Activated T-cell treated with anti-CD3 and anti-CD28 coated beads, Interleukin-2, amount 50 U/mL, for 4 hours (primary cell): ENCODE measurements at regions not wholly inside any gene's neighbourhood (a gene's known extent, or its start where the extent isn't known, plus 50 kb on each side); places are given as distances from the start of the nearest gene placed in this dataset.
"Not testable (repeated sequence)": the region's sequence is repeated elsewhere in the genome, so short reads cannot be mapped to it uniquely, and the experiment has no call there.

Source experiments
- ATAC-seq, 2 donors: fragments of 200-7000 bp; cut with Tn5 transposase; one replicate each; pipeline ENCODE4 v1.10.0; 2021
- DNase-seq: peaks from one replicate; pipeline ENCODE4 v3.0.0-alpha.2; 2020
- H3K27me3 Mint-ChIP-seq: one replicate; pipeline ENCODE4 v1.8.0; 2021; ENCODE audit warnings: low read depth, mixed read lengths
- H3K36me3 Mint-ChIP-seq: one replicate; pipeline ENCODE4 v1.8.0; 2022; ENCODE audit warnings: mixed read lengths; ENCODE audit not compliant: insufficient read depth
- H3K4me1 Mint-ChIP-seq: one replicate; pipeline ENCODE4 v1.8.0; 2021; ENCODE audit warnings: low read depth, mixed read lengths
- H3K4me3 Mint-ChIP-seq: one replicate; pipeline ENCODE4 v1.8.0; 2021; ENCODE audit warnings: mild to moderate bottlenecking, moderate library complexity, mixed read lengths
- H3K9me3 Mint-ChIP-seq: one replicate; pipeline ENCODE4 v1.8.0; 2021; ENCODE audit warnings: mixed read lengths

DNA sequence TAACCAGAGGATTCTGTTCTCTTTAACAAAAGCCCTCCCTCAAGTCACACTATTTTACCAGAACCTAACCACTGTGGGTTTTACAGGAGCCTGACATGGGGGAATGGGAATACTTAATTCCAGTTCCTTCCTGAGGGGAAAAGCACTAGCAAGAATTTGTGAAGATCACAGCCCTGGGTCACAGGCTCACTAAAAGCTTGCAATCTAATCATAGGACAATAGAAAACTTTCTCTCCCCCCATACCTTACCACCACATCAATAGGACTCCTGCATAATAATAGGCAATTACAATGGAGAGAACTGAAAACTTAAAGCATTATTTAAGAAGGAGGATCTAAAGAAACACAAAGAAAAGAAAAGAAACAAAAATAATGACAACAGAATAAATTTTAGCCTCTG is 225.8 kb upstream of the ZNF804A start:
- Mint-ChIP-seq H3K27me3 (no peaks in the 10 kb centered on the region), H3K4me3 (no peak overlapping the region), H3K9me3 (peaks cover 15% of the 10 kb centered on the region), H3K4me1 (no peaks in the 10 kb centered on the region), H3K36me3 (no peaks in the 10 kb centered on the region)
- DNase-seq = no peak
- no peak for ATAC-seq

- peaks cover 8% of the 10 kb centered on the region for H3K9me3 Mint-ChIP-seq
- no peaks in the 10 kb centered on the region for H3K36me3 Mint-ChIP-seq
- H3K27me3 Mint-ChIP-seq = no peaks in the 10 kb centered on the region
- H3K4me1 Mint-ChIP-seq = no peaks in the 10 kb centered on the region
- ATAC-seq (no peak), DNase-seq (no peak)
- H3K4me3 Mint-ChIP-seq = no peak overlapping the region
Observed at GRCh38 chr2:184394642-184395041, 203.7 kb upstream of the ZNF804A start.

DNA sequence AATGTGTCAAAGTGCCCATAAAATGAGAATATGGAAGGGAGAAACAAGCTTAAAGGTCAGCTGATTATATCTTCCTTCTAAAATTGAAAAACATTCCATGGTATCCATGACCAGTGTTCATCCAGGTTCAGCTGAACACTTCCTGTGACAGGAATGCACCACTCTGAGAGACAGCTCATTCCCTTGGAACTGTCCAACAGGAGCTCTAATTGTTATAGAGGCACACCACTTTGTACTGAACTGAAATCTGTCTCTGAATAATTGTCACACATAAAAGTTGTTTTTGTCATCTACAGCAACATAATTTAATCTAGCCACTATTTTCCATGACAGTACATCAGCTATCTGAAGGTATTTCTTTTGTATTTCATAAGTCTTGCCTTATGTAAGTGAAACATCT is 195.9 kb upstream of the ZNF804A start:
- no peak overlapping the region for H3K4me3 Mint-ChIP-seq
- H3K27me3 Mint-ChIP-seq = no peaks in the 10 kb centered on the region
- DNase-seq = no peak
- no peaks in the 10 kb centered on the region for H3K4me1 Mint-ChIP-seq
- ATAC-seq = no peak
- no peaks in the 10 kb centered on the region for H3K36me3 Mint-ChIP-seq
- H3K9me3 Mint-ChIP-seq = peaks cover 6% of the 10 kb centered on the region

DNA sequence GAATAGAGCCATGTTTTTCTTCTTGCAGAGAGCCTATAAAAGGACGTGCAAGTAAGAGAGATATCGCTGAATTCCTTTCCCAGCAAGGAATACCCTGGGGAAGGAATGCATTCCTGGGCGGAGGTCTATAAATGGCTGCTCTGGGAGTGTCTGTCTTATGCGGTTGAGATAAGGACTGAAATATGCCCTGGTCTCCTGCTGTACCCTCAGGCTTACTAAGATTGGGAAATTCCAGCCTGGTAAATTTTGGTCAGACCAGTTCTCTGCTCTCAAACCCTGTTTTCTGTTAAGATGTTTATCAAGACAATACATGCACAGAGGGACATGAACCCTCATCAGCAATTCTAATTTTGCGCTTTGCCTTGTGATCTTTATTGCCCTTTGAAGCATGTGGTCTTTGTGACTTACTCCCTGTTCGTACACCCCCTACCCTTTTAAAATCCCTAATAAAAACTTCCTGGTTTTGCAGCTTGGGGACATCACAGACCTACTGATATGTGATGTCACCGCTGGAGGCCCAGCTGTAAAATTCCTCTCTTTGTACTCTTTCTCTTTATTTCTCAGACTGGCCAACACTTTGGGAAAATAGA is 191.2 kb upstream of the ZNF804A start:
- ATAC-seq, H3K4me1 Mint-ChIP-seq, H3K4me3 Mint-ChIP-seq, DNase-seq, H3K36me3 Mint-ChIP-seq, H3K27me3 Mint-ChIP-seq: not testable (repeated sequence)
- peaks cover 11% of the 10 kb centered on the region for H3K9me3 Mint-ChIP-seq

DNA sequence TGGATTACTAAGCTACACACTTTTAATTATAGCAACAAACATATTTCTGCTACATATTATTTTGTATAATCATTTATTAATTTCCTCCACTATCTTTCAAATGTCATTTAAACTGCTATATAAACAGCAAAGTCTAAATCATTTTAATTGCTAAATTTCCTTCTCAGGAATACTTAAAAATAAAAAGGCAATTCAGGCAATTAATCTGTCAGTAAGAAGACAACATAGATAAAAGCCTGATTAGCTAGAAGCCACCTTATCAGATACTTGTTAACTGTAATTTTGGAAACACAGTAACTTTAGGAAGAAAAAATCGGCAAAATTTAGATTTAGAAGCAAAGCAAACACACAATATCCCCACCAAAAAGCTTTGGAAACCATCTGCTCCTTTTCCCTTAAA is 188.2 kb upstream of the ZNF804A start:
- peaks cover 11% of the 10 kb centered on the region for H3K9me3 Mint-ChIP-seq
- H3K27me3 Mint-ChIP-seq = no peaks in the 10 kb centered on the region

DNA sequence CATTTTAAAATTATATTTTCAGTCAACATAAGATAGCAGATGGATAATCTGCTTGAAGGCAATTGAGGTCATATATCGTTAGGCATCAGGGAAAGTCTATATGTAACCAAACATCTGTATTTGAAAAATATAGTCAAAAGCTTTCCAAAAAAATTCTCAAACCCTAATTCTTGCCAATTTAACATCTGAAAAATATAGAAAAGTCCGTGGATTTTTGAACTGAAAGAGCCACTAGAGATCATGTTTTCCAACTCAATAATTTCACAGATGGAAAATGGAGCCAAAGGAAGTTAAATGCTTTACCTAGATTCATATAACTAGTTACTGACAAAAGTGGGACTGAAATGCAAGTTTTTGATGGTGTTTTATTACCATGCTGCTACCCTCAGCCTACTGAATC is 185.1 kb upstream of the ZNF804A start:
- DNase-seq (no peak), ATAC-seq (no peak)
- Mint-ChIP-seq H3K9me3 (peaks cover 5% of the 10 kb centered on the region), H3K27me3 (no peaks in the 10 kb centered on the region), H3K4me1 (no peaks in the 10 kb centered on the region), H3K36me3 (no peaks in the 10 kb centered on the region), H3K4me3 (no peak overlapping the region)

More for the DNA sequence above, 188.2 kb upstream of the ZNF804A start:
- Mint-ChIP-seq H3K36me3 (no peaks in the 10 kb centered on the region), H3K4me1 (no peaks in the 10 kb centered on the region), H3K4me3 (no peak overlapping the region)
- ATAC-seq (no peak), DNase-seq (no peak)

GRCh38 chr2:184413671-184414229 is 184.6 kb upstream of the ZNF804A start:
- H3K4me1 Mint-ChIP-seq = no peaks in the 10 kb centered on the region
- H3K4me3 Mint-ChIP-seq = no peak overlapping the region
- H3K27me3 Mint-ChIP-seq = no peaks in the 10 kb centered on the region

DNA sequence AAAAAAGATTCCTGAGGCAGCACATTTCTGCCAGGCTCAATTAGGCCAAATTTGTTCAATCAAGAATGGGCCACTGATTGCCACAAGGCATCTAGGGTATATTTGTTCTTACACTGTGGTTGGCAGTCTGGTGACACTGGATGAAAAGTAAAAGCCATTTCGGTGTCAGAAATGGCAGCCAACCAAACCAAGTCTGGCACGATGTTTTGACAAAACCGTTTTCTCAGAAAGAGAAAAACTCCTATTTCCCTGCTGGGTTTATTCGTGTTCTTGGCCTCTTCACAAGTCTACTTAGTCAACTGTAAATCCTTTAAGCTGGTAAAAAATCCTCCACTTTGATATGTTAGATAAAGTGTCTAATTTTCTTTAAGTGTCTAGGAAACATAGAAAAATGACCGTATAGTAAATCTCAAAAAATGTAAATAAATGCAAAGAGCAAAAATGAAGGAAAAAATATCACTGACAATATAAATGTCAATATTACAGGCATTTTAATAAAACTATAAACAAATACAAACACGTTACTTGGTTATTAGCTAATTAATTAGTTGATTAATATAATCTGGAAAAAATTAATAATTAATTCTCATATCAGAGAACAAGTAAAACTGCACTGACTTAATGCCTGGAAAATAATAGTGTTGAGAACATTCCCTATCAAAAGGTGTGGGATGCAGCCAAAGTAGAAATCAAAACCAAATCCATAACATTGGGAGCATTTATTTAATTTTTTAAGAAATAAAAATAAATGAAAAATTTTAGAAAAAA is 182.0 kb upstream of the ZNF804A start:
- H3K4me3 Mint-ChIP-seq = no peak overlapping the region
- DNase-seq (no peak), ATAC-seq (no peak)
- H3K4me1 Mint-ChIP-seq = no peaks in the 10 kb centered on the region
- no peaks in the 10 kb centered on the region for H3K27me3 Mint-ChIP-seq
- peaks cover 10% of the 10 kb centered on the region for H3K9me3 Mint-ChIP-seq
- no peaks in the 10 kb centered on the region for H3K36me3 Mint-ChIP-seq

More at GRCh38 chr2:184413671-184414229, 184.6 kb upstream of the ZNF804A start:
- DNase-seq = no peak
- ATAC-seq = no peak
- H3K9me3 Mint-ChIP-seq = peaks cover 4% of the 10 kb centered on the region
- no peaks in the 10 kb centered on the region for H3K36me3 Mint-ChIP-seq

GRCh38 chr2:184419744-184420143 is 178.6 kb upstream of the ZNF804A start:
- Mint-ChIP-seq H3K4me3 (no peak overlapping the region), H3K36me3 (no peaks in the 10 kb centered on the region), H3K9me3 (peaks cover 10% of the 10 kb centered on the region), H3K4me1 (no peaks in the 10 kb centered on the region), H3K27me3 (no peaks in the 10 kb centered on the region)
- DNase-seq (no peak), ATAC-seq (no peak)

GRCh38 chr2:184421456-184421855 is 176.9 kb upstream of the ZNF804A start:
- not testable (repeated sequence) for DNase-seq, H3K27me3 Mint-ChIP-seq, H3K4me3 Mint-ChIP-seq, H3K36me3 Mint-ChIP-seq, H3K4me1 Mint-ChIP-seq, ATAC-seq
- H3K9me3 Mint-ChIP-seq = peaks cover 13% of the 10 kb centered on the region

DNA sequence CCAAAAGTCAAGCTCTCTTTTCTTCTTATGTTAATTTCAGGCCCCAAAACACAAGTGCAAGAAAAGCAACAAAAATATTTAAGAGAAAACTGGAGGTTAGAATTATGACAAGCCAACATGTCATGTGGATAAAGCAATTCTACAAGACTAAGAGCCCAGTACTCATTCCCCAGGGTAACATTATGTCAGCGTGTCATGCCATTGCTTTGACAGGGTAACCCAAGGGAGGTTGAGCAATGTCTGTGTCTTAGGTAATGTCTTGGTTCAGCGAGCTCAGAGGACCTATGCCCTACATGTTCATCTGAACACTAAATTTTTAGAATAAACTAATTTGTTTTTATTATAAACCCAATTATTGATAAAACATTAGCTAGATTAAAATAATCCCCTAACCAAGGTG is 173.2 kb upstream of the ZNF804A start:
- ATAC-seq (no peak), DNase-seq (no peak)
- Mint-ChIP-seq H3K4me1 (no peaks in the 10 kb centered on the region), H3K36me3 (no peaks in the 10 kb centered on the region), H3K4me3 (no peak overlapping the region), H3K27me3 (no peaks in the 10 kb centered on the region), H3K9me3 (peaks cover 9% of the 10 kb centered on the region)

DNA sequence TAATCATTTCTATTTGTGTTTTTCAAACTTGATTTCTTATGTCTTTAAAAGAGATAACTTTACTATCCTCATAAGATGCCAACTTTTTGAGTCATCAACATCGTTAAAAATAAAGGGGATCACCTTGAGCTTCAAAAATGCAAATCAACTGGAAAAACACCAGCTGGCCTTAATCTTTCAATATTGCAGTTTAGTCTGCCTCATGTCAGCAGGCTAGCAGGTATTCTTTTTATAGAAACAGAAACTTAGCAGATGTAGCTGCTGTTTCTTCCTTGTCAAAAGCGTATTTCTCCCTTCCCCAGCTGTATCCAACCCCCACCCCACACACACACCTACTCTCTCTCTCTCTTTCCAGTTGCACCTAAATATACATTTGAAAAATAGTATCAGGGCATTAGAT is 154.1 kb upstream of the ZNF804A start:
- Mint-ChIP-seq H3K36me3 (no peaks in the 10 kb centered on the region), H3K4me1 (no peaks in the 10 kb centered on the region), H3K27me3 (no peaks in the 10 kb centered on the region), H3K9me3 (no peaks in the 10 kb centered on the region), H3K4me3 (no peak overlapping the region)
- no peak for DNase-seq
- no peak for ATAC-seq

DNA sequence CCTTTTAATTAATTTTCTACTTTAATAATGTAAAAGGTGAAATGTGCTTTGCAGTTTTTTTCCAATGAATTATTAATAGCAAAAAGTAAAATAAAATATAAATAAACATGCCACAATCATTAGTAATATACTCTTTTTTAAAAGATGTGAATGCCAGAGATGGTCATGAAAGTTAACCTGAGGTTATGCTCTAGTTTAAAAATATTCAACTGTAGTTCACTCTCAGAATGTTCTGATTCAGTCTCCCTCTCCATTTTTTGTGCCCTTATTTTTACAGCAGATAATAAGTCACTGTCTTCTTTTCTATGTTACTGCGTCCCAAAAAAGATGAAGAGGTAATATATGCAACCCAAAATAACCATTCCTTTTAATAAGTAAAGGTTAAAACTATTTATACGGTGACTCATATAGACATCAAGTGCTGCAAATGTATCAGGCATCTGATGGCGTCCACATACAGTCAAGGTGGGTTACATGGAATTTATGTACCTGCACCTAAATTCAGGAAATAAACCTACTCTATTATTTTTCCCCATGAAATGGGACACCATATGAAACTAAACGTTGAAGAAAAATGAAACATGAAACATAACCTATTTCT is 153.6 kb upstream of the ZNF804A start:
- no peak for DNase-seq
- Mint-ChIP-seq H3K4me3 (no peak overlapping the region), H3K4me1 (no peaks in the 10 kb centered on the region), H3K9me3 (no peaks in the 10 kb centered on the region), H3K36me3 (no peaks in the 10 kb centered on the region), H3K27me3 (no peaks in the 10 kb centered on the region)
- ATAC-seq = no peak

DNA sequence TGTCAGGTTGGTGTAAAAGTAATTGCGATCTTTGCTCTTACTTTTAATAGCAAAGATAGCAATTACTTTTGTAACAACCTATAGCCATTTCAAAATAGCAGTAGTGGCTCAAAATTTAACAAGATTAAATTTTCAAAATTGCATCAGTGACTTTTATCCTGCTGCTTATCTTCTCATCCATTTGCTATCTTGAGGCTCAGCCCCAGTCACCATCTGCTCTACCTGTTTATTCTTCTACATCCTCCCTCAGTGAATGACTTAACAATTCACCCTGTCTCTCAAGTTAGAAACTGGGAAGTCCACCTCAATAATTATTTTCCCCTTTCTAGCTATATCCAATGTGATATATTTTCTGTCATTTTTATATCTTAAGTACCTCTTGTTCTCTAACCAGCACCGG is 148.6 kb upstream of the ZNF804A start:
- peaks cover 3% of the 10 kb centered on the region for H3K9me3 Mint-ChIP-seq
- no peak overlapping the region for H3K4me3 Mint-ChIP-seq
- DNase-seq (no peak), ATAC-seq (no peak)
- H3K4me1 Mint-ChIP-seq = no peaks in the 10 kb centered on the region
- H3K36me3 Mint-ChIP-seq = no peaks in the 10 kb centered on the region
- no peaks in the 10 kb centered on the region for H3K27me3 Mint-ChIP-seq

DNA sequence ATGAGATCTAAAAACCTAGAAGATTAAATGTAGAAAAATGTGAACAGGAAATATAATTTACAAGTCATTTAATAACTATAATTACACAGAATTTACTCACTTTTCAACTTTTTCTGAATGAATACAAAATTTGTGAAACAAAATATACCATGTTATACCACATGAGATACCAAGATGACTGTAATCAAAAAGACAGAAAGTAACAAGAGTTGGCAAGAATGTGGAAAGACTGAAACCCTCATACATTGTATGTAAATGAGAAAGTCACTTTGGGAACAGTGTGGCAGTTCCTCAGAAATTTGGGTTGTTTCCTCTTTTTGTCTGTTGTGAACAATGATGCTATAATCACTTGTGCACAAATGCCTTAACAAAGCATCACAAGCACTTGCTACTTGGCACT is 145.4 kb upstream of the ZNF804A start:
- Mint-ChIP-seq H3K4me1 (no peaks in the 10 kb centered on the region), H3K9me3 (peaks cover 7% of the 10 kb centered on the region), H3K27me3 (no peaks in the 10 kb centered on the region), H3K4me3 (no peak overlapping the region), H3K36me3 (no peaks in the 10 kb centered on the region)
- ATAC-seq (no peak), DNase-seq (no peak)
